MM.1S (cell line): ENCODE measurements at regions not wholly inside any gene's neighbourhood (a gene's known extent, or its start where the extent isn't known, plus 50 kb on each side); places are given as distances from the start of the nearest gene placed in this dataset.

Experiments
- EZH2phosphoT487 ChIP-seq: fragments of 300-600 bp; sonication (generic); IDR thresholded peaks from 2 replicates; pipeline ENCODE4 v1.6.1; 2018; ENCODE audit warnings: antibody characterized with exemption, low read length
- TF ChIP-seq, protein P1 (sequence below): fragments of 300-600 bp; sonication (generic); IDR thresholded peaks from 2 replicates; pipeline ENCODE4 v1.5.1; 2016; ENCODE audit warnings: antibody characterized with exemption, low read length, mixed read lengths

DNA sequence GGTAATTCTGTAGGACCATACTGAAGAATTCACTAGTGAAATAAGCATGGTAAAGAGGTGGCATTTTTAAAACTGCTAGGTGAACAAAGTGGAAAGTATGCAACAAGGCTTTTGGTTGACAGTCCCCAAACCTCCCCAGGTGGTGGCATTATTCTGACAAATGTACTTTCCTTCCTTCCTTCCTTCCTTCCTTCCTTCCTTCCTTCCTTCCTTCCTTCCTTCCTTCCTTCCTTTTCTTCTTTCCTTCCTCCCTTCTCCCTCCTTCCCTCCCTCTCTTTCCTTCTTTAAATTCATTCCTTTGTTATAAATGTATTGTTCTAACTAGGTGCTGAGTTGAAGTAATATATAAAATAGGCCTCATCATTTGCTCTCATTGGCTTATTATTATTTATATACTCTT is 284.7 kb upstream of the ANO5 start:
- TF ChIP-seq, protein P1, sequence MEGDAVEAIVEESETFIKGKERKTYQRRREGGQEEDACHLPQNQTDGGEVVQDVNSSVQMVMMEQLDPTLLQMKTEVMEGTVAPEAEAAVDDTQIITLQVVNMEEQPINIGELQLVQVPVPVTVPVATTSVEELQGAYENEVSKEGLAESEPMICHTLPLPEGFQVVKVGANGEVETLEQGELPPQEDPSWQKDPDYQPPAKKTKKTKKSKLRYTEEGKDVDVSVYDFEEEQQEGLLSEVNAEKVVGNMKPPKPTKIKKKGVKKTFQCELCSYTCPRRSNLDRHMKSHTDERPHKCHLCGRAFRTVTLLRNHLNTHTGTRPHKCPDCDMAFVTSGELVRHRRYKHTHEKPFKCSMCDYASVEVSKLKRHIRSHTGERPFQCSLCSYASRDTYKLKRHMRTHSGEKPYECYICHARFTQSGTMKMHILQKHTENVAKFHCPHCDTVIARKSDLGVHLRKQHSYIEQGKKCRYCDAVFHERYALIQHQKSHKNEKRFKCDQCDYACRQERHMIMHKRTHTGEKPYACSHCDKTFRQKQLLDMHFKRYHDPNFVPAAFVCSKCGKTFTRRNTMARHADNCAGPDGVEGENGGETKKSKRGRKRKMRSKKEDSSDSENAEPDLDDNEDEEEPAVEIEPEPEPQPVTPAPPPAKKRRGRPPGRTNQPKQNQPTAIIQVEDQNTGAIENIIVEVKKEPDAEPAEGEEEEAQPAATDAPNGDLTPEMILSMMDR, result no peak
- no peak for TF ChIP-seq EZH2phosphoT487
